NK-92 (cell line): ENCODE measurements at regions not wholly inside any gene's neighbourhood (a gene's known extent, or its start where the extent isn't known, plus 50 kb on each side); places are given as distances from the start of the nearest gene placed in this dataset.
"Not testable (repeated sequence)": the region's sequence is repeated elsewhere in the genome, so short reads cannot be mapped to it uniquely, and the experiment has no call there.

ENCODE experiments used
- DNase-seq: peaks from one replicate; lab custom pipeline; 2025; ENCODE audit not compliant: unreplicated experiment; lab: John Stamatoyannopoulos, UW

- no peak for DNase-seq
Measured at GRCh38 chr2:129504646-129505045, 474.8 kb upstream of the RAB6C start.

- DNase-seq: no peak
Measured at GRCh38 chr2:129518937-129519336, 460.5 kb upstream of the RAB6C start.

GRCh38 chr2:129532158-129532557, 447.3 kb upstream of the RAB6C start:
- not testable (repeated sequence) for DNase-seq

DNA sequence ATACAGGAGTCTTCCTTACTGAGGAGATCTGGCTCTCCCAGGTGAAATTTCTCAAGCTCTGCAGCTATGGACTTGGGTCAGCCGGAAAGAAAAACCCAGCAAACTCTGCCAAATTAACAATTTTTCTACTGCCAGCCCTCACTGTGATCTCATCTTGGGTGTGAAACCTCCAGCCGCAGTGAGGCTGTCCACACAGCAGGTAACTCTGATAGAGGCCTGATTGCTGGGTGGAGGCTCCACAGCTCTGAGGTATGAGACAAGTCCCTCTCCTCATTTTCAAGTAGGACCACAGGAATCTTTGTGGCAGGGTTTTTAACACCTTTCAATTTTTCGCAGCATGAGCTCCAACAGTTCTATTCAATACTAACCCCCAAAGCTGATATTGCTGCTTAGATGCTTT, 430.6 kb upstream of the RAB6C start:
- DNase-seq: no peak

GRCh38 chr2:129550536-129550935, 428.9 kb upstream of the RAB6C start:
- no peak for DNase-seq

DNA sequence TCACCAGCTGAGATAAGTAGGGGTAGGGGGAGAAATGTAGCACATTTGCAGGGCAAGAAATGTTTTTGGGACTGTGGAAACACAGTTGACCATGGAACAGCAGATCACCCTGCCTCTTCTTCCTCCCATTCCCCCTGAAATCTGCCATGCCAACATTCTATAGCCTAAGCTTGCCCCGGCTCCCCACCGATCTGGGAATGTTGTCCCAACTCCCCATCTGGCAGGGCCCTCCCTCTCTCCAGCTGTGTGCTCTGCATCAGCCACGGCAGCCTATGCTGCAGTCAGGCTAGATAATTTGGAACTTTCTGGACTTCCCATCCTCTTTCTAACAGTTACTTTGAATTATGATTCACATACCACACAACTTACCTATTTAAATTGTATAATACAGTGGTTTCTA, 425.1 kb upstream of the RAB6C start:
- no peak for DNase-seq

GRCh38 chr2:129559101-129559500, 420.4 kb upstream of the RAB6C start:
- DNase-seq: no peak

GRCh38 chr2:129565551-129566109, 413.8 kb upstream of the RAB6C start:
- DNase-seq: no peak

DNA sequence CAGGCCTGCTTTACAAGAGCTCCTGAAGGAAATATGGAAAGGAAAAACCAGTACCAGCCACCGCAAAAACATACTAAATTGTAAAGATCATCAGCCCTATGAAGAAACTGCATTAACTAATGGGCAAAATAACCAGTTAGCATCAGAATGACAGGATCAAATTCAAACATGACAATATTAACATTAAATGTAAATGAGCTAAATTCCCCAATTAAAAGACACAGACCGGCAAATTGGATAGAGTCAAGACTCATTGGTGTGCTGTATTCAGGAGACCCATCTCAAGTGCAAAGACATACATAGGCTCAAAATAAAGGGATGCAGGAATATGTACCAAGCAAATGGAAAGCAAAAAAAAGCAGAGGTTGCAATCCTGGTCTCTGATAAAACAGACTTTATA, 408.7 kb upstream of the RAB6C start:
- not testable (repeated sequence) for DNase-seq

DNA sequence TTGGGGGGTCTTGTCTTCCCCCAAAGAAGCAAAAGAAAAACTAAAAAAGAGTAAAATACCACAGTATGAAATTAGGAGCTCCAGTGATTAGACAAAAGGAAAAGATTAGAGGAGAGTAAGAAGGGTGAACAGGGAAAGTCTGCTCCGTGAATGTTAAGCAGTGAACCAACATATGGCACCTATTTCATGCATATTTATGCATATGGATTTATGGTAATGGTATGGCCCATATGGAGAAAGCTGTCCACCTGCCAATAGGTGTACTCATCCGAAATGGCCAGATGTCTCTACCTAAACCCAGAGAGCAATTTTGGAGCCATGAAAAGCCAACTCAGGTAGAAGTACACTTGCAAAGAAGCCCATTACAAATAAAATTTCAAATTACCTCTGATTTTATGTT, 404.0 kb upstream of the RAB6C start:
- DNase-seq: no peak

- DNase-seq: no peak
Measured at GRCh38 chr2:129575880-129576279, 403.6 kb upstream of the RAB6C start.

DNA sequence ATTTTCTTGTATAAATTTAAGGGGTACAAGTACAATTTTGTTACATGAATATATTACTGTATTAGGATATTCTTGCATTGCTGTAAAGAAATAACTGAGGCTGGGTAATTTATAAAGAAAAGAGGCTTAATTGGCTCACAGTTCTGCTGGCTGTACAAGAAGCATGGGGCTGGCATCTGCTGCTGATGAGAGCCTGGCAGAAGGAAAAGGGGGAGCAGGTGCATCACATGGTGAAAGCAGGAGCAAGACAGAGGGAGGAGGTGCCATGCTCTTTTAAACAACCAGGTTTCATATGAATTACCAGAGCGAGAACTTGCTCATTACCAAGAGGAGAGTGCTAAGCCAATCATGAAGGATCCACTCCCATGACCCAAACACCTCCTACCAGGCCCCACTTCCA, 399.5 kb upstream of the RAB6C start:
- DNase-seq: no peak

DNA sequence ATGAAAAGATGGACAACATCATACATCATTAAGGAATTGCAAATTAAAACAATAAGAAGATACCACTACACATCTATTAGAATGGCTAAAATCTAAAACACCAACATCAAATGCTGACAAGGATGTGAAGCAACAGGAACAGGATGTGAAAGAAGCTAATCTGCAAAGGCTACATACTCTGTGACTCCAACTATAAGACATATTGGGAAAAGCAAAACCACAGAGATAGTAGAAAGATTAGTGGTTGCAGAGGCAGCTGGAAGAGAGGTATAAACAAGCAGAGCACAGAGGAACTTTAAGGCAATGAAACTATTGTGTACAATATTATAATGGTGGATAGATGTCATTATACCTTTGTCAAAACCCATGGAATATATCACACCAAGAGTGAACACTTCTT, 393.7 kb upstream of the RAB6C start:
- no peak for DNase-seq

GRCh38 chr2:129587426-129588064, 391.9 kb upstream of the RAB6C start:
- DNase-seq: no peak

DNA sequence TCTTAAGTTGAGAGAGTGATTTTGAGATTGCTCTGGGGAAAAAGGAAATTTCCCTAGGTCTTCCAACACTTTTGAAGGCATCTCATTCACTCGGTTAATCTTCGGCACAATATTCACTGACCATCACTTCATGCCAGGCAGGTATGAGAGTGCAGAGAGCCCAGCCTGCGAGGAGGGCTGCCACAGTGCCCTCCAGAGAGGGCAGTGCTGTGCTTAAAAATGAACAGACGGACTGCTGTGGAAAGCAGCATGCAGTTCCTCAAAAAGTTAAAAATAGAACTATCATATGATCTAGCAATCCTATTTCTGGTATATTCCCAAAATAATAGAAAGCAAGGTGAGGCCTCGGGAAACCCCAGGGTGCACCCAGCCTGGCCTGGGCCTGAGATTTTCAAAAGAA, 374.9 kb upstream of the RAB6C start:
- DNase-seq: no peak

DNA sequence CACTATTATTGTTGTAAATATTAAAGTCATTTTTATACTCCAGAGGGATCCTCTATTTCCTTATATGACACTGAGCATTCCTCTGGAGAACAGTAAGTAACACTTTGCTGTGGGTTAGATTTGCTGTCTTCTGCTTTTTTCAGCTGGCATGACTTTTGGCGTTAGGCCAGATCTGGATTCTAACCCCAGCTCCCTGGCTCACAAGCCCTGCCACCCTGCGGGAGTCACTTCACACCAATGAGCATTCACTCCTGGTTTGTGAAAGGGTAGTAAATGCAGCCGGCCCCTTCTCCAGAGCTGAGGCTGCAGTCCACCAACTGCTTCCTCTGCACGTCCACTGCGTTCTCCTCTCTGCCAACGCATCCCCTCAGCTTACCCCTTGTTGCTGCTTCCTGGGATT, 373.8 kb upstream of the RAB6C start:
- DNase-seq: no peak

GRCh38 chr2:129606496-129607270, 372.8 kb upstream of the RAB6C start:
- no peak for DNase-seq

DNA sequence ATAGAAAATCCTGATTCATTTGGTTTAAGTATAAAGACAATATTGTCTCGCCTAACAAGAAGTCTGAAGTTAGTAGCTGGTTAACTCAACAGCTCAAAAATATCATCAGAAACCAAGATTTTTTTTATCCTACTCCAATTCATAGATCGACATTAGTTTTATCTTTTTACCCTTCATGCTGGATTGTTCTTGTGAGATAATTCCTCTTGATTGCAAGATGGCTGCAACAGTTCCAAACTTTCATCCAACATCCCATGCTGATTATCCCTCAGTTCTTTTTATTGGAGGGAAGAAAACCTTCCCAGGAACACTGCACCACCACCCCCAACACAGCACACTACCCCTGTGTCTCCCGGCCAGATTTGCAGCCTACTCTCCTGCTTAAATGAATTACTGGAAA, 370.2 kb upstream of the RAB6C start:
- DNase-seq: no peak

- DNase-seq: no peak
Measured at GRCh38 chr2:129610766-129611165, 368.7 kb upstream of the RAB6C start.

DNA sequence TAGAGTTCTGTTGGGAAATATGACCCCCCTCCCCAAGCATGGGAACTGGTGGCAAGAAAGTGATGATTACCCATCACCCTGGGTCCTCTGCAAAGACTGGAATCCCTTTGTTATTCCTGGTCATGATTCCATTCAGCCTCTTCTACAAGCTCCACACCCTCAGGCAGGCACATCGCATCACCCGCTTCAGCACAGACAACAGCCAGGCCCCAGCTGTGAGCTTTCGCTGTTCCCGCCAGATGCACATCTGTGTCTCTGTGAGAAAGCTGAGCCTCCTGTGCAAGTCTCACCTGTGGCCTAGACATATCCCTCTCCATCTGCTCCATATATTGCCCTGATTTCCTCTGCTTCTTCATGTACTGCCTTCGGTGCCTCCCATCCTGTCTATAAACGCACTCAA, 368.0 kb upstream of the RAB6C start:
- DNase-seq: no peak

- no peak for DNase-seq
Measured at GRCh38 chr2:129619471-129619870, 360.0 kb upstream of the RAB6C start.

DNA sequence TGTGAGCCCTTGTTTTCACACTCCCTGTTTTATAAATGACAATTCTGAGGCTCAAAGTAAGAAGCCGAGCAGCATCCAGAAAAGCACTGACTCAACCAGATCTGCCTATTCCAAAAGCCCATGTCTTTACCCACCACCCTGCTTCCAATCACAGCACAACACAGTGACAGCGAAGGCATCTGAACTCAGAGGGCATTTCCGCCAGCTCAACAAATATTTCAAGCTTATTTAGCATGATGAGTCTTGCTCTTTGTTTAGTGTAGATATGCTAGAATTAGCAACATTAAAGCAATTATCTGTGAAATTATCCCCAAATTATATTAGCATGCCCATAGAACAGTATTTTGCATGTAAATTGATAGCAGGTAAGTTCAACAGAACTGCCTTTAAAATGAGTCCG, 359.1 kb upstream of the RAB6C start:
- no peak for DNase-seq

DNA sequence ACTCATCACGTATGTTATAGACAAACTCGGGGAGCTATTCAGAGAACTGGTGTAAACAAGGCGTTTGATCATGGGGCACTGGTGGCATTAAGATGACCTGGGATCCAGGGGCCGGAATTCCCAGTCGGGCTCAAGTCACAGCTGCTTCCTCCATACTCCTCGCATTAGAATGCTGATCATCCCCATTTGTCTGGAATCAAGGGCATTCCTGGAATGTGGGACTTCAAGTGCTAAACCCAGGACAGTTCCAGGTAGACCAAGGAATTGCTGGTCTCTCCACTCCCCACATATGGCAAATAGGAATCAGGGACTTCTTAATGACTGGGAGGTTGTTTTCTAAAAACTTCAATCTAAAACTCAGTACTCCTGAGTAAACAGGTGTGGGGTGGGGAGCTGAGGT, 355.7 kb upstream of the RAB6C start:
- DNase-seq: no peak
